MCF 10A (cell line): ENCODE measurements at regions not wholly inside any gene's neighbourhood (a gene's known extent, or its start where the extent isn't known, plus 50 kb on each side); places are given as distances from the start of the nearest gene placed in this dataset.
A peak's percentile ranks its signal among the peaks of the same experiment; 100 is the strongest.

Source experiments
- BruUV-seq: library from RNA; stranded (reverse); fragments of 400-500 nt; replicated peaks from 2 replicates; lab custom pipeline; 2021; lab: Mats Ljungman, UMichigan
- CTCF ChIA-PET: fragments of 300-600 bp; sonication (Branson Sonifier 250); formaldehyde crosslinking; extraction: SDS; loops from one replicate; lab custom pipeline; 2021; ENCODE audit warnings: antibody characterized with exemption, inconsistent platforms; lab: Yijun Ruan, JAX
- POLR2A ChIA-PET: fragments of 300-600, 350-650 bp; sonication (Branson Sonifier 250); formaldehyde crosslinking; extraction: SDS; loops from one replicate; lab custom pipeline; 2020; ENCODE audit warnings: antibody characterized with exemption, inconsistent platforms; lab: Yijun Ruan, JAX
- DNase-seq: peaks from one replicate; pipeline ENCODE4 v3.0.0-alpha.2; 2018; ENCODE audit not compliant: unreplicated experiment
- H3K27ac Mint-ChIP-seq: one replicate; pipeline ENCODE4 v1.8.0; 2022; ENCODE audit warnings: mild to moderate bottlenecking, low read depth, mixed read lengths; ENCODE audit not compliant: unreplicated experiment
- H3K27me3 Mint-ChIP-seq: one replicate; pipeline ENCODE4 v1.8.0; 2022; ENCODE audit warnings: mixed read lengths; ENCODE audit not compliant: insufficient read depth, unreplicated experiment
- H3K36me3 Mint-ChIP-seq: one replicate; pipeline ENCODE4 v1.8.0; 2022; ENCODE audit warnings: mild to moderate bottlenecking, moderate library complexity, mixed read lengths; ENCODE audit not compliant: insufficient read depth, unreplicated experiment
- H3K4me1 Mint-ChIP-seq: one replicate; pipeline ENCODE4 v1.8.0; 2022; ENCODE audit warnings: mixed read lengths; ENCODE audit not compliant: insufficient read depth, unreplicated experiment
- H3K4me3 Mint-ChIP-seq: one replicate; pipeline ENCODE4 v1.8.0; 2022; ENCODE audit warnings: mild to moderate bottlenecking, moderate library complexity, mixed read lengths; ENCODE audit not compliant: unreplicated experiment
- H3K9me3 Mint-ChIP-seq: one replicate; pipeline ENCODE4 v1.8.0; 2022; ENCODE audit warnings: mixed read lengths; ENCODE audit not compliant: unreplicated experiment
- intact Hi-C: fragments of 100-400 bp; cut with micrococcal nuclease; formaldehyde crosslinking; loops from 2 replicates; pipeline ENCODE4 v1.14.1; 2022
- TF ChIP-seq, protein P1 (sequence below): fragments of 200-600 bp; IDR thresholded peaks from one replicate; pipeline ENCODE4 v1.8.0; 2022; ENCODE audit warnings: antibody characterized with exemption, mild to moderate bottlenecking; ENCODE audit not compliant: unreplicated experiment

DNA sequence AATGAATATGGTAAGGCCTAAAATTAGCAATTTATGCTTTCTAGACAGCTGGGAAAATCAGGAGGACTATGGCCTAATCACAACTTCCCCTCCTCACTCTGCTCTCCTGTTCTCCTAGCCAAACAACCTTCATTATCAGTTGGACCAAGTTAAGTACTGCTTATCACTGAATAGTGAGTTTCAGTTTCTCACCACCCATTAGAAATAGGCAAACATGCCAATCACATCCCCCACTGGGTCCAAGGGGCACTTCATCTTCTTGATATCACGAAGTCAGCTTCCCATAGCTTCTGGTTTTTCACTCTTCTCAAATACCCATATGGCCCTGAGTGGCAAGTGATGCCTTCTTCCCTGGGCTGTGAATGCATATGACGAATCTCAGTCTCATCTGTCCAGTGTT lies 689.6 kb downstream of the SLITRK5 start:
- no peak overlapping the region for H3K27ac Mint-ChIP-seq
- CTCF ChIA-PET: no interaction called here
- TF ChIP-seq, protein P1, sequence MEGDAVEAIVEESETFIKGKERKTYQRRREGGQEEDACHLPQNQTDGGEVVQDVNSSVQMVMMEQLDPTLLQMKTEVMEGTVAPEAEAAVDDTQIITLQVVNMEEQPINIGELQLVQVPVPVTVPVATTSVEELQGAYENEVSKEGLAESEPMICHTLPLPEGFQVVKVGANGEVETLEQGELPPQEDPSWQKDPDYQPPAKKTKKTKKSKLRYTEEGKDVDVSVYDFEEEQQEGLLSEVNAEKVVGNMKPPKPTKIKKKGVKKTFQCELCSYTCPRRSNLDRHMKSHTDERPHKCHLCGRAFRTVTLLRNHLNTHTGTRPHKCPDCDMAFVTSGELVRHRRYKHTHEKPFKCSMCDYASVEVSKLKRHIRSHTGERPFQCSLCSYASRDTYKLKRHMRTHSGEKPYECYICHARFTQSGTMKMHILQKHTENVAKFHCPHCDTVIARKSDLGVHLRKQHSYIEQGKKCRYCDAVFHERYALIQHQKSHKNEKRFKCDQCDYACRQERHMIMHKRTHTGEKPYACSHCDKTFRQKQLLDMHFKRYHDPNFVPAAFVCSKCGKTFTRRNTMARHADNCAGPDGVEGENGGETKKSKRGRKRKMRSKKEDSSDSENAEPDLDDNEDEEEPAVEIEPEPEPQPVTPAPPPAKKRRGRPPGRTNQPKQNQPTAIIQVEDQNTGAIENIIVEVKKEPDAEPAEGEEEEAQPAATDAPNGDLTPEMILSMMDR: no peak

DNA sequence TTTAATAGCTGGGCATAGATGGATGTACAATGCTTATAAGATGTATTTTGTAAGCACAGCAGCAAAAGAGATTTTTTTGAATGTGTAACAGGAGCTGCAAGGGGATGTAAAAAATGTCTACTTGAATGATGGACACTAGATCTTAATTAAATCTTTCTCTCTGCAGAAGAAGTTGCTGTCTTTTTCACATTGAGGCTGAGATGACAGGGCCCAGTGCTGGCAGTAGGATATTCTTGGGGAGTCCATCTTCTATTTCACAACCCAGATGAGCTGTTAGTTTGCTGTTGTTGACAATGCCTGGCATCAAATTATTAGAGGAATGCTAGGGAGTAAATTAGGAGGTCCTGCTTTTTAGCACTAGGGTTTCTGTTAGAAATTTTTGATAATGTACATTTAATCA lies 698.7 kb downstream of the SLITRK5 start:
- intact Hi-C loops: no loop called here
- no TSS peak for BruUV-seq
- no peak overlapping the region for H3K4me3 Mint-ChIP-seq
- POLR2A ChIA-PET: no interaction called here
- no peaks in the 10 kb centered on the region for H3K36me3 Mint-ChIP-seq
- no peak for DNase-seq
- H3K27ac Mint-ChIP-seq: no peak overlapping the region
- CTCF ChIA-PET: interaction anchor here (0.6 to 0.7 kb wide), 2 partner anchors 37 to 301 kb away, joined by 3 read pairs; no protein-coding TSS in a partner anchor
- H3K4me1 Mint-ChIP-seq: no peaks in the 10 kb centered on the region
- TF ChIP-seq, protein P1: no peak
- no peaks in the 10 kb centered on the region for H3K27me3 Mint-ChIP-seq
- no peaks in the 10 kb centered on the region for H3K9me3 Mint-ChIP-seq

More for the DNA sequence above, 689.6 kb downstream of the SLITRK5 start:
- peaks cover 6% of the 10 kb centered on the region for H3K4me1 Mint-ChIP-seq
- no TSS peak for BruUV-seq
- H3K27me3 Mint-ChIP-seq: no peaks in the 10 kb centered on the region
- POLR2A ChIA-PET: no interaction called here
- H3K4me3 Mint-ChIP-seq: no peak overlapping the region
- intact Hi-C loops: no loop called here
- DNase-seq: no peak
- no peaks in the 10 kb centered on the region for H3K36me3 Mint-ChIP-seq
- no peaks in the 10 kb centered on the region for H3K9me3 Mint-ChIP-seq

GRCh38 chr13:88376760-88377388 lies 705.7 kb downstream of the SLITRK5 start:
- DNase-seq: peak; percentile 79
- Mint-ChIP-seq H3K9me3 (no peaks in the 10 kb centered on the region), H3K36me3 (no peaks in the 10 kb centered on the region), H3K27me3 (no peaks in the 10 kb centered on the region), H3K4me3 (no peak overlapping the region), H3K27ac (peak overlapping the region; percentile 88), H3K4me1 (peaks cover 8% of the 10 kb centered on the region)
- no TSS peak for BruUV-seq
- TF ChIP-seq, protein P1: no peak
- intact Hi-C loops: no loop called here
- ChIA-PET POLR2A (no interaction called here), CTCF (interaction anchor here (0.5 to 1.1 kb wide), 3 partner anchors 273 to 448 kb away, joined by 3 read pairs; no protein-coding TSS in a partner anchor)

DNA sequence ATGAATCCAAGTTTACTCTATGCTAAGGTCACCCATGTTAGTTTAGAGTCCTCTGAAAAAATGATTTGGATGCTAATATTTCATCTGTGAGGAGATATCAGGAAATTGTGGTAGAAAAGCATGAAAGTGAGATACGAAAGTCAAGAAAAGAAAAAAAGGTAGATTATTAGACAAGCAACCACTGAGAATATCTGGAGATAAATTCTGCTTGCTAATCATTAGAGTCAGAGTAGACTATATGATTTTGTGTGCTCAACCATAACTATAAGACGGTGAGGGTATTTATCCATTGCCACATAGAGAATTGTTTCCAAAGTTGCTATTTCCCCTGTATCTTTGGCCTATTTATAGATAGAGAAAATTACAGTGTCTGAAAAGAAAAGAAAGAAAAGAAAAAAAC lies 706.7 kb downstream of the SLITRK5 start:
- BruUV-seq: no TSS peak
- CTCF ChIA-PET: interaction anchor here (1.1 kb wide), 1 partner anchor 292 kb away, joined by 3 read pairs; no protein-coding TSS in a partner anchor
- Mint-ChIP-seq H3K36me3 (no peaks in the 10 kb centered on the region), H3K27me3 (no peaks in the 10 kb centered on the region), H3K27ac (peak overlapping the region; percentile 88), H3K4me1 (peaks cover 8% of the 10 kb centered on the region), H3K4me3 (no peak overlapping the region), H3K9me3 (no peaks in the 10 kb centered on the region)
- intact Hi-C loops: no loop called here
- TF ChIP-seq, protein P1: no peak
- POLR2A ChIA-PET: no interaction called here
- no peak for DNase-seq
